MCF 10A (cell line): ENCODE measurements at regions not wholly inside any gene's neighbourhood (a gene's known extent, or its start where the extent isn't known, plus 50 kb on each side); places are given as distances from the start of the nearest gene placed in this dataset.

Experiments used
- BruUV-seq: library from RNA; stranded (reverse); fragments of 400-500 nt; replicated peaks from 2 replicates; lab custom pipeline; 2021; lab: Mats Ljungman, UMichigan
- CTCF ChIA-PET: fragments of 300-600 bp; sonication (Branson Sonifier 250); formaldehyde crosslinking; extraction: SDS; loops from one replicate; lab custom pipeline; 2021; ENCODE audit warnings: antibody characterized with exemption, inconsistent platforms; lab: Yijun Ruan, JAX
- POLR2A ChIA-PET: fragments of 300-600, 350-650 bp; sonication (Branson Sonifier 250); formaldehyde crosslinking; extraction: SDS; loops from one replicate; lab custom pipeline; 2020; ENCODE audit warnings: antibody characterized with exemption, inconsistent platforms; lab: Yijun Ruan, JAX
- DNase-seq: peaks from one replicate; pipeline ENCODE4 v3.0.0-alpha.2; 2018; ENCODE audit not compliant: unreplicated experiment
- H3K27ac Mint-ChIP-seq: one replicate; pipeline ENCODE4 v1.8.0; 2022; ENCODE audit warnings: mild to moderate bottlenecking, low read depth, mixed read lengths; ENCODE audit not compliant: unreplicated experiment
- H3K27me3 Mint-ChIP-seq: one replicate; pipeline ENCODE4 v1.8.0; 2022; ENCODE audit warnings: mixed read lengths; ENCODE audit not compliant: insufficient read depth, unreplicated experiment
- H3K36me3 Mint-ChIP-seq: one replicate; pipeline ENCODE4 v1.8.0; 2022; ENCODE audit warnings: mild to moderate bottlenecking, moderate library complexity, mixed read lengths; ENCODE audit not compliant: insufficient read depth, unreplicated experiment
- H3K4me1 Mint-ChIP-seq: one replicate; pipeline ENCODE4 v1.8.0; 2022; ENCODE audit warnings: mixed read lengths; ENCODE audit not compliant: insufficient read depth, unreplicated experiment
- H3K4me3 Mint-ChIP-seq: one replicate; pipeline ENCODE4 v1.8.0; 2022; ENCODE audit warnings: mild to moderate bottlenecking, moderate library complexity, mixed read lengths; ENCODE audit not compliant: unreplicated experiment
- H3K9me3 Mint-ChIP-seq: one replicate; pipeline ENCODE4 v1.8.0; 2022; ENCODE audit warnings: mixed read lengths; ENCODE audit not compliant: unreplicated experiment
- CTCF ChIP-seq: fragments of 200-600 bp; IDR thresholded peaks from one replicate; pipeline ENCODE4 v1.8.0; 2022; ENCODE audit warnings: antibody characterized with exemption, mild to moderate bottlenecking; ENCODE audit not compliant: unreplicated experiment
- intact Hi-C: fragments of 100-400 bp; cut with micrococcal nuclease; formaldehyde crosslinking; loops from 2 replicates; pipeline ENCODE4 v1.14.1; 2022

- intact Hi-C loops = no loop called here
- Mint-ChIP-seq H3K27me3 (no peaks in the 10 kb centered on the region), H3K27ac (no peak overlapping the region), H3K4me3 (no peak overlapping the region), H3K36me3 (no peaks in the 10 kb centered on the region), H3K4me1 (no peaks in the 10 kb centered on the region), H3K9me3 (peaks cover 19% of the 10 kb centered on the region)
- DNase-seq = no peak
- CTCF ChIA-PET = interaction anchor here (0.6 kb wide), 1 partner anchor 85 kb away, joined by 3 read pairs; no protein-coding TSS in a partner anchor
- no TSS peak for BruUV-seq
- POLR2A ChIA-PET = no interaction called here
- no peak for TF ChIP-seq CTCF
Measured at GRCh38 chr7:4343272-4344247, 338.5 kb upstream of the FOXK1 start.

GRCh38 chr7:4345004-4345403, 337.1 kb upstream of the FOXK1 start:
- BruUV-seq = no TSS peak
- ChIA-PET POLR2A (no interaction called here), CTCF (interaction anchor here (0.7 kb wide), 1 partner anchor 36 kb away, joined by 6 read pairs; no protein-coding TSS in a partner anchor)
- Mint-ChIP-seq H3K4me3 (no peak overlapping the region), H3K27me3 (no peaks in the 10 kb centered on the region), H3K4me1 (no peaks in the 10 kb centered on the region), H3K27ac (no peak overlapping the region), H3K36me3 (no peaks in the 10 kb centered on the region), H3K9me3 (peaks cover 14% of the 10 kb centered on the region)
- TF ChIP-seq CTCF = no peak
- intact Hi-C loops = no loop called here
- no peak for DNase-seq

- intact Hi-C loops = no loop called here
Measured at GRCh38 chr7:4352069-4352468, 330.0 kb upstream of the FOXK1 start.

More at GRCh38 chr7:4352069-4352468, 330.0 kb upstream of the FOXK1 start:
- no TSS peak for BruUV-seq
- no peaks in the 10 kb centered on the region for H3K4me1 Mint-ChIP-seq
- ChIA-PET CTCF (no interaction called here), POLR2A (no interaction called here)
- H3K36me3 Mint-ChIP-seq = no peaks in the 10 kb centered on the region
- peaks cover 23% of the 10 kb centered on the region for H3K27me3 Mint-ChIP-seq
- no peak for DNase-seq
- H3K27ac Mint-ChIP-seq = no peak overlapping the region
- TF ChIP-seq CTCF = no peak
- H3K4me3 Mint-ChIP-seq = no peak overlapping the region
- H3K9me3 Mint-ChIP-seq = peaks cover 5% of the 10 kb centered on the region
